Umbilical cord (tissue), 1 donor: ENCODE measurements at regions not wholly inside any gene's neighbourhood (a gene's known extent, or its start where the extent isn't known, plus 50 kb on each side); places are given as distances from the start of the nearest gene placed in this dataset.
A peak's percentile ranks its signal among the peaks of the same experiment; 100 is the strongest.

Experiments
- DNase-seq: peaks from one replicate; pipeline ENCODE4 v3.0.0-alpha.2; 2015; ENCODE audit warnings: low spot score

DNA sequence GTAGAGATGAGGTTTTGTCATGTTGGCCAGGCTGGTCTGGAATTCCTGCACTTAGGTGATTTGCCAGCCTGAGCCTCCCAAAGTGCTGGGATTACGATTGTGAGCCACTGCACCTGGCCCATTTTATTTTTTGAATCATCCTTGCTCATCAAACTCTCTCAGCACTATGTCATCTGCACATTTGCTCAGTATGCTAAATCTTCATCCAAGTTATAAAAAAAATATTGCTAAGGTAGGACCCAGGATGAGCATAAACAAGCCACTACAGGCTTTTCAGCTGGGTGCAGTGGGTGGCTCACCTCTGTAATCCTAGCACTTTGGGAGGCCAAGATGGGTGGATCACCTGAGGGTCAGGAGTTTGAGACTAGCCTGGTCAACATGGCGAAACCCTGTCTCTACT is 510.1 kb upstream of the LARGE1 start:
- no peak for DNase-seq

DNA sequence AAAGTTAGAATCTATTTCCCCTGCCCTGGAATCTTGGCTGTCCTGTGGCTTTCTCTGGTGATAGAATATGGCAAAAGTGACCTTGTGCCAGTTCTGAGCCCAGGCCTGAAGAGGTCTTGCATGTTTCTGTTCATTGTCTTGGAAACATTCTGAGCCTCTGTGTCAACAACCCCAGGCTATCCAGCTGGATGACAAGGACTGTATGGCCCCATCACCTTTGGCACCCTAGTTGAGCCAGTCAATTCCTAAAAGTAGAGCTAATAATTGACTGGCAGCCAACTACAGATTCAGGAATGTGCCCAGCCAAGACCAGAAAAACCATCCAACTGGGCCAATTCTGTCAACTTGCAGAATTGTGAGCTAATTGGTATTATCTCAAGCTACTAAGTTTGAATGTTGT is 514.1 kb upstream of the LARGE1 start:
- no peak for DNase-seq

DNA sequence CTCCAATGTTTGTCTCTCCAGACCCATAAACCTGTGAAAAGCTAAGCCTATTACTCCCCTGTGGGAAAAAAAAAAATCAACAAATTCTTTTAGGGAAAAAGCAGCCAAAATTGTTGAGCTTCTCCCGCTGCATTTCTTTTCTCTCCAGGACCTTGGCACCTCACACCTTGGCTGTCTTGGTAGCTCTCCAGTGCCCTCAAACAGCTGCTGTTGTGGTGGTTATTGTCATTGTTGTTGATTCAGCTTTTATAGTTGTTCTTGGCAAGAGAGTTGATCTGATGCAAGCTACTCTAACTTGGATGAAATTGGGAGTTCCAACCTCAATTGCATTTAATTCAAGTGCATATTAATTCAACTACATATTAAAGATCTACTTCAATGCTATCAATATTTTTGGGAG is 516.9 kb upstream of the LARGE1 start:
- no peak for DNase-seq

DNA sequence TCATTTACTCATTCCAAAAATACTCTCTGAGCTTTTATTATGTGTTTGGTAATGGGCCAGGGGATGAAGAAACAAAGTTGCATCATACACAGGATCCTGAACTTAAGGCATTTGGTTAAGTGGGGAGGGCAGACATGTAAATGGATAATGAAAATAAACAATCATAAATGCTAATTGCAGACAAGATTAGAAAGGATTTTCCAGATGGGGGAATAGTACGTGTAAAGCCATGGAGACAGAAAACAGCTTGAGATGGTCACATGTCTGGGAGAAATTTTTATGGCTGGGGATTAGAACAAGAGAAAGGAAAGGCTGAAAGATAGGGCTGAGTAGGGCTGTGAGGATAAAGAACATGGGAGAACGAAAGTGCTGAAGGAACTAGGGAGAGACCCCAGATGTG is 534.3 kb upstream of the LARGE1 start:
- peak; percentile 1 for DNase-seq

DNA sequence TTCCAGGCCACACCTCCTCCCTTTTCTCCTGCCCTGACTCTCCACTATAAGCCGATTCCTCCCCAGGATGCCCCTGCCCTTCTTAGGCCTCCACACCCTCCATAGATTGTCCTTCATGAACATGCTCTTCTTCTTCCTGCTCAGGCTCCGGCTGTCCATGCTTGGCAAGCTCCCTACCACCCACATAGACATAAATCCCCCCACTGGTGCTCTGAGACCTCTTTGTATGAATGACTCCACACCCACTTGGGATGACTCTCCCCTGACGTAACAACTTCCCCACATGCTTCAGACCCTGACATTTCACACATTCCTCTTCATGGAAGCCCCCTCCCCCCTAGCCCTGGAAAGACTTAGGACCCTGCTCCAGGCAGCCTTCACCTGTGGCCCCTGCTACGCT is 542.5 kb upstream of the LARGE1 start:
- no peak for DNase-seq

DNA sequence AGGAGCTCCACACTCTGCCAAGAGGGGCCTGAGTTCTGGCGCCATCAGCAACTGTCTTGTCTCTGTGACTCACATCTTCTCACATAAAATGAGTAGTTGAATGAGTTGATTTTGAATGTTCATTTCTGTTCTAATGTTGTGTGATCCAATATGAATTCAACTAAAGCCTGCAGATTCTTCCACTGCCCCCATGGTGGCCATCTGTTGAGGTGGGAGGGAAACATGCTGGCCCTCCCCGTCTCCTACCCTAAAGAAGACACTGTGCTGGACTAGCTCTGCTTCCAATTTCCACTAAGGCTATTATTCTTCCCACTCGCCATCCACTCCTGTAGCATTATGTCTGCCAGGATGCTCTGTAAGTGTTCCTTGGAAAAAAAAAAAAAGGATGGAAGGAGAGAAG is 555.6 kb upstream of the LARGE1 start:
- no peak for DNase-seq

GRCh38 chr22:34476762-34477161 is 556.5 kb upstream of the LARGE1 start:
- DNase-seq, result no peak

- no peak for DNase-seq
These were observed 560.8 kb upstream of the LARGE1 start for GRCh38 chr22:34481090-34481489.

DNA sequence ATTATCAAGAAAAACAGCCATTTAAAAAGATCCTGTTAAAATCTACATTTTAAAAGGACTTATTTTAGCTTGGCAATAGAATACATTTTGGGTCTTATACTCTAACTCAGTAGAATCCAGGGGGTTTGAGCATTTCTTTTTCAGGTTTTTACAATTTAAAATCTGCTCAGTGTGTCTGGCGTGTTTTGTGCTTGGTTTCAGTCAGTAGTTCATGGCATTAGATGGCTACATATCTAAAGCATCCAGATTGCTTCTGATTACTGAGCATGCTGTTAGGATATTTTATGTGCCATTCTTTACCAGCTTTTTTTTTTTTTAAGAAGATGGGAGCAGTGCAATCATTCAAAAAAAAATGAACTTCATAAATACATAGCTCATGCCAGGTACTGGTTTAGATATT is 566.1 kb upstream of the LARGE1 start:
- DNase-seq, result no peak

DNA sequence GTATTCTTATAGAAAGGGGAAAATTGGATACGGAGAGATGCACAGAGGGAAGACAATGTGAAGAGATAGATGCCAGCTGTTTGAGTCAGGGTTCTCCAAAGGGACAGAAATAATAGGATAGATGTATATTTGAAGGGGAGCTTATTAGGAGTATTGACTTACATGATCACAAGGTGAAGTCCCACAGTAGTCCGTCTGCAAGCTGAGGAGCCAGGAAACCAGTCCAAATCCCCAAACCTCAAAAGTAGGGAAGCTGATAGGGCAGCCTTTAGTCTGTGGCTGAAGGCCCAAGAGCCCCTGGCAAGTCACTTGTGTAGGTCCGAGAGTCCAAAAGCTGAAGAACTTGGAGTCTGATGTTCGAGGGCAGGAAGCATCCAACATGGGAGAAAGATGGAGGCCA is 569.6 kb upstream of the LARGE1 start:
- DNase-seq, result no peak

DNA sequence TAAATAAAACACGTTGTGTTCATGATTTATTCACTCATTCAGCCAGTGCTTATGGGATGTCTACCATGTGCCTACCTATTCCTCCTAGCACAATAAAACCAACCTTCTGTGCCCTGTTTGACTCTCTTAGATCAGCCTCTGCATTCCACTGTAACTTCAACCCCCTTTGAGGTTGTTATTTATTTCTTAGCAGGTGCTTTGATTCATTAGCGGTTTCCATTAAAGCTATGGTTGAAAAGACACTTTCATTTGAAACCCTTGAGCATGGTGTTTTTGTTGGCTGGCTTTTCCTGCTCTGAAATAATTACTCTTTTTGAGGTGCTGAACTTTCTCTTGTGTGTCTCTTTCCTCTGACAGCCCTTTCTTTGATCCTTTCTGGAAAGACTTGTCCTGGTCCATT is 570.6 kb upstream of the LARGE1 start:
- DNase-seq, result no peak

- DNase-seq, result no peak
These were observed 572.5 kb upstream of the ISX start for GRCh38 chr22:34493486-34493885.

- no peak for DNase-seq
These were observed 564.5 kb upstream of the ISX start for GRCh38 chr22:34501366-34501965.

GRCh38 chr22:34502821-34503220 is 563.1 kb upstream of the ISX start:
- DNase-seq, result no peak

DNA sequence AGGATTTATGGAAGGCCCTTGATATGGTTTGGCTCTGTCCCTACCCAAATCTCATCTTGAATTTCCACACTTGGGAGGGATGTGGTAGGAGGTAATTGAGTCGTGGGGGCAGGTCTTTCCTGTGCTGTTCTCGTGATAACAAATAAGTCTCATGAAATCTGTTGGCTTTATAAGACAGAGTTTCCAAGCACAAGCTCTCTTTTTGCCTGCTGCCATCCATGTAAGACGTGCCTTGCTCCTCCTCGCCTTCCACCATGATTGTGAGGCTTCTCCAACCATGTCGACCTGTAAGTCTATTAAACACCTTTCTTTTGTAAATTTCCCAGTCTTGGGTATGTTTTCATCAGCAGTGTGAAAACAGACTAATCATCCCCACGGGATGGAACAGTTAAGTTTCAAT is 557.2 kb upstream of the ISX start:
- no peak for DNase-seq

DNA sequence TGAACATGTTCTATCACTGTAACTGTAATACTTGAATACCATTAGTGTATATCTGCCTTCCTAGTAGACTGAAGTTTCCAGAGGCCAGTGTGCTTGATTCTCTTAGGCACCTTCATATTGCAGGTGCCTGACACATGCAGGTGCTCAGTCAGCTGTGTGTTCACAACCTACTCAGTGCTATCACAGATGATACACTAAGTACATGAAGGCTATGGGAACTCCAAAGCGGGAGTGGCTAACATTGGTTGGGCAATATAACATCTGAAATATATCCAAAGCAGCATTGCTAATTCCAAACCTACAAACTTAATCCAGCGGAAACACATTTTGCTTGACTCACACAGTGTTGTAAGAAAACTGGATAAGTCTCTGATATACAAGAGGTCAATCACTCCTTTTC is 539.3 kb upstream of the ISX start:
- DNase-seq, result no peak

GRCh38 chr22:34534101-34534500 is 531.9 kb upstream of the ISX start:
- DNase-seq, result peak; percentile 42

GRCh38 chr22:34567367-34567766 is 498.6 kb upstream of the ISX start:
- no peak for DNase-seq

DNA sequence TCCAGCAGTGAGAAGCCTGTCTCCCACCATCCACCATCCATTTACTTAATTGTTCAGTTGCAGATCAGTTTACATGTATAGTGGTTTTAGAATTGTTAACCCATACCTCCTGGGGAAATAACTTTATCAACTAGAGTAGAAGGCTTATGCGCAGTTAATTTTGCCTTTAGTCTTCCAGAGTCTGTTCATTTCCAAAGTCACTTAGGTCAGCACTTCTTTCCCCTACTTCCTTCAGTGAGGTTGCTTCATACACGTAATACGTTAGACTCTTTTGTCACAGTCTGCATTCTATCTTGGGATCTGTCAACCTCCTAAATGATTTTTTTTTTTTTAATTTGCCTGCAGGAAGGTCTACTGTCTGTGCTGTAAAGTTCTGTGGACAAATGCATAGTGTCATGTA is 495.6 kb upstream of the ISX start:
- DNase-seq, result no peak

GRCh38 chr22:34579519-34579918 is 486.4 kb upstream of the ISX start:
- DNase-seq, result no peak

DNA sequence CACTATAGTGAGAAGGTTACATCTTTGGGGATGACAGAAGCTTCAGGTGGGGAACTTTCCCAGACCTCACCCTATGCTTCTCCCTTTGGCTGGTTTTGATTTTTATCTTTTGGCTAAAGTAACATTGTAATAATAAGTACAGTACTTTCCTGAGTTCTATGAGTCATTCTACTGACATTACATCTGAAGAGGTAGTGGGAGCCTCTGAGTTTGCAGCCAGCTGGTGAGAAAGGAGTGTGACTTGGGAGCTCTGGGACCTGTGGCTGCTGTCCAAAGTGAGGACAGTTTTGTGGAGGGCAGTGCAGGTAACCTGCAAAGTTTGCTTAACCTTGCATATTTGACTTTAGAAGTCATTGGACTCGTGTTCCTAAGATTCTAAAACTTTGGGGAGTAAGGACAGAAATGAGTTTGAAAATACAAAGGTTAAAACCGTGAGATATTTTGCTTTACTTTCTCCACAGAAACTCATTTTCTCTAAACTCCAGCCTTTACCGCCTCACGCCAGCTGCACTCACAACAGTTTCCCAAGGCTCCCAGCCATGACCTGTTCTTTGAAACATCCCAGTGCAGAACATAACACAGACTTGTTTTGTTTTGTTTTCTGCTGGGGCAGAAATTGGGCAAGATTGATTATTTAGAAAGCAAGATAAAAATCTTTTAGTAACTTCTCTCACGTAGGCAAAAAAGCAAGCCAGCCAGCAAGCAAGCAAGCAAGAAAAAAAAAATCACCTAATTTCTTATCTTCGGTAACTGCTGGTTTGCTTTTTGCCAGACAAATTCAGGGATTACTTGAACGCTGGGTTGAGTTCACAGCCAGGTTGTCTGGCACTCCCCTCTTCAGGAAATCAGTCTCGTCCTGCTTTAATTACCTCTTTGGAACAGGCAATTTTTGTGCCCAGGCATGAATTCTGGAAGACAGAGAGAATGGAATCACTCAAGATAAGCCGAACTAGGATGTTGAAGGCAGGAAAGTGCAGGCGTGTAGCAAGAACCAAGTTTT is 478.3 kb upstream of the ISX start:
- peak; percentile 15 for DNase-seq

- no peak for DNase-seq
These were observed 476.9 kb upstream of the ISX start for GRCh38 chr22:34588871-34589545.
